ENCODE measurements at regions not wholly inside any gene's neighbourhood (a gene's known extent, or its start where the extent isn't known, plus 50 kb on each side); places are given as distances from the start of the nearest gene placed in this dataset.

GRCh38 chr16:66270333-66270927, 96.1 kb upstream of the CDH5 start (continued):
- TF ChIP-seq ZNF746 (CRISPR knock-in tag; IDR thresholded peaks at IDR 0.05), result no peak
- TF ChIP-seq THYN1 (CRISPR knock-in tag; IDR thresholded peaks at IDR 0.05; ENCODE audit: borderline replicate concordance, low read depth), result no peak
- no peak for TF ChIP-seq FIP1L1 (IDR thresholded peaks at IDR 0.05; ENCODE audit: borderline replicate concordance, insufficient read depth, low read depth, low read length)
- TF ChIP-seq, protein P1, sequence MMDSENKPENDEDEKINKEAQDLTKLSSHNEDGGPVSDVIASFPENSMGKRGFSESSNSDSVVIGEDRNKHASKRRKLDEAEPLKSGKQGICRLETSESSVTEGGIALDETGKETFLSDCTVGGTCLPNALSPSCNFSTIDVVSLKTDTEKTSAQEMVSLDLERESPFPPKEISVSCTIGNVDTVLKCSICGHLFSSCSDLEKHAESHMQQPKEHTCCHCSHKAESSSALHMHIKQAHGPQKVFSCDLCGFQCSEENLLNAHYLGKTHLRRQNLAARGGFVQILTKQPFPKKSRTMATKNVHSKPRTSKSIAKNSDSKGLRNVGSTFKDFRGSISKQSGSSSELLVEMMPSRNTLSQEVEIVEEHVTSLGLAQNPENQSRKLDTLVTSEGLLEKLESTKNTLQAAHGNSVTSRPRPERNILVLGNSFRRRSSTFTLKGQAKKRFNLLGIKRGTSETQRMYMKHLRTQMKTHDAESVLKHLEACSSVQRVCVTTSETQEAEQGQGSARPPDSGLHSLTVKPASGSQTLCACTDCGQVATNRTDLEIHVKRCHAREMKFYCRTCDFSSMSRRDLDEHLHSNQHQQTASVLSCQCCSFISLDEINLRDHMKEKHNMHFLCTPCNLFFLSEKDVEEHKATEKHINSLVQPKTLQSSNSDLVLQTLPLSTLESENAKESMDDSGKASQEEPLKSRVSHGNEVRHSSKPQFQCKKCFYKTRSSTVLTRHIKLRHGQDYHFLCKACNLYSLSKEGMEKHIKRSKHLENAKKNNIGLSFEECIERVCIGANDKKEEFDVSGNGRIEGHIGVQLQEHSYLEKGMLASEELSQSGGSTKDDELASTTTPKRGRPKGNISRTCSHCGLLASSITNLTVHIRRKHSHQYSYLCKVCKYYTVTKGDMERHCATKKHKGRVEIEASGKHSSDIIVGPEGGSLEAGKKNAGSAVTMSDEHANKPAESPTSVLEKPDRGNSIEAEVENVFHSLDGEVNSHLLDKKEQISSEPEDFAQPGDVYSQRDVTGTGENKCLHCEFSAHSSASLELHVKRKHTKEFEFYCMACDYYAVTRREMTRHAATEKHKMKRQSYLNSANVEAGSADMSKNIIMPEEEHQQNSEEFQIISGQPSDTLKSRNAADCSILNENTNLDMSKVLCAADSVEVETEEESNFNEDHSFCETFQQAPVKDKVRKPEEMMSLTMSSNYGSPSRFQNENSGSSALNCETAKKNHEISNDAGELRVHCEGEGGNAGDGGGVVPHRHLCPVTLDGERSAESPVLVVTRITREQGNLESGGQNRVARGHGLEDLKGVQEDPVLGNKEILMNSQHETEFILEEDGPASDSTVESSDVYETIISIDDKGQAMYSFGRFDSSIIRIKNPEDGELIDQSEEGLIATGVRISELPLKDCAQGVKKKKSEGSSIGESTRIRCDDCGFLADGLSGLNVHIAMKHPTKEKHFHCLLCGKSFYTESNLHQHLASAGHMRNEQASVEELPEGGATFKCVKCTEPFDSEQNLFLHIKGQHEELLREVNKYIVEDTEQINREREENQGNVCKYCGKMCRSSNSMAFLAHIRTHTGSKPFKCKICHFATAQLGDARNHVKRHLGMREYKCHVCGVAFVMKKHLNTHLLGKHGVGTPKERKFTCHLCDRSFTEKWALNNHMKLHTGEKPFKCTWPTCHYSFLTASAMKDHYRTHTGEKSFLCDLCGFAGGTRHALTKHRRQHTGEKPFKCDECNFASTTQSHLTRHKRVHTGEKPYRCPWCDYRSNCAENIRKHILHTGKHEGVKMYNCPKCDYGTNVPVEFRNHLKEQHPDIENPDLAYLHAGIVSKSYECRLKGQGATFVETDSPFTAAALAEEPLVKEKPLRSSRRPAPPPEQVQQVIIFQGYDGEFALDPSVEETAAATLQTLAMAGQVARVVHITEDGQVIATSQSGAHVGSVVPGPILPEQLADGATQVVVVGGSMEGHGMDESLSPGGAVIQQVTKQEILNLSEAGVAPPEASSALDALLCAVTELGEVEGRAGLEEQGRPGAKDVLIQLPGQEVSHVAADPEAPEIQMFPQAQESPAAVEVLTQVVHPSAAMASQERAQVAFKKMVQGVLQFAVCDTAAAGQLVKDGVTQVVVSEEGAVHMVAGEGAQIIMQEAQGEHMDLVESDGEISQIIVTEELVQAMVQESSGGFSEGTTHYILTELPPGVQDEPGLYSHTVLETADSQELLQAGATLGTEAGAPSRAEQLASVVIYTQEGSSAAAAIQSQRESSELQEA (CRISPR knock-in tag; IDR thresholded peaks at IDR 0.05; ENCODE audit: not compliant biosample characterization), result peak; percentile 74
- TF ChIP-seq, protein P2, sequence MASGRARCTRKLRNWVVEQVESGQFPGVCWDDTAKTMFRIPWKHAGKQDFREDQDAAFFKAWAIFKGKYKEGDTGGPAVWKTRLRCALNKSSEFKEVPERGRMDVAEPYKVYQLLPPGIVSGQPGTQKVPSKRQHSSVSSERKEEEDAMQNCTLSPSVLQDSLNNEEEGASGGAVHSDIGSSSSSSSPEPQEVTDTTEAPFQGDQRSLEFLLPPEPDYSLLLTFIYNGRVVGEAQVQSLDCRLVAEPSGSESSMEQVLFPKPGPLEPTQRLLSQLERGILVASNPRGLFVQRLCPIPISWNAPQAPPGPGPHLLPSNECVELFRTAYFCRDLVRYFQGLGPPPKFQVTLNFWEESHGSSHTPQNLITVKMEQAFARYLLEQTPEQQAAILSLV (CRISPR knock-in tag; IDR thresholded peaks at IDR 0.05; ENCODE audit: borderline replicate concordance), result 0 out of 2 replicates have a peak, but pooled peaks have one; percentile 30
- no peak for TF ChIP-seq BHLHE40 (IDR thresholded peaks at IDR 0.05; ENCODE audit: low read length)
- peak; percentile 43 for TF ChIP-seq IKZF4 (CRISPR knock-in tag; IDR thresholded peaks at IDR 0.05; ENCODE audit: borderline replicate concordance, low read depth, not compliant biosample characterization)
- TF ChIP-seq TBX2 (CRISPR knock-in tag; IDR thresholded peaks at IDR 0.05; ENCODE audit: borderline replicate concordance), result no peak
- TF ChIP-seq ZGPAT (CRISPR knock-in tag; IDR thresholded peaks at IDR 0.05), result no peak
- no peak for TF ChIP-seq ZIK1 (CRISPR knock-in tag; IDR thresholded peaks at IDR 0.05; ENCODE audit: borderline replicate concordance, low read depth)
- no peak for TF ChIP-seq POLR2G (IDR thresholded peaks at IDR 0.05; ENCODE audit: low read depth, low read length)
- no peak for TF ChIP-seq NPAS2 (CRISPR knock-in tag; IDR thresholded peaks at IDR 0.05; ENCODE audit: borderline replicate concordance)
- TF ChIP-seq ZNF331 (CRISPR knock-in tag; IDR thresholded peaks at IDR 0.05), result peak; percentile 70; the same call in 1 of the 2 replicates
- TF ChIP-seq ZNF362 (CRISPR knock-in tag; IDR thresholded peaks at IDR 0.05; ENCODE audit: borderline replicate concordance), result no peak
- TF ChIP-seq ZNF878 (CRISPR knock-in tag; IDR thresholded peaks at IDR 0.05), result no peak
- TF ChIP-seq TAF1 (CRISPR knock-in tag; IDR thresholded peaks at IDR 0.05), result peak; percentile 30; the same call in 1 of the 2 replicates
